HG03175 (cell line): ENCODE measurements at regions not wholly inside any gene's neighbourhood (a gene's known extent, or its start where the extent isn't known, plus 50 kb on each side); places are given as distances from the start of the nearest gene placed in this dataset.
"Not testable (repeated sequence)": the region's sequence is repeated elsewhere in the genome, so short reads cannot be mapped to it uniquely, and the experiment has no call there.

Experiments used
- ATAC-seq: cut with Tn5 transposase; IDR thresholded peaks from one replicate; pipeline ENCODE4 v1.9.1; 2021; ENCODE audit warnings: mild to moderate bottlenecking, moderate library complexity; ENCODE audit not compliant: unreplicated experiment

DNA sequence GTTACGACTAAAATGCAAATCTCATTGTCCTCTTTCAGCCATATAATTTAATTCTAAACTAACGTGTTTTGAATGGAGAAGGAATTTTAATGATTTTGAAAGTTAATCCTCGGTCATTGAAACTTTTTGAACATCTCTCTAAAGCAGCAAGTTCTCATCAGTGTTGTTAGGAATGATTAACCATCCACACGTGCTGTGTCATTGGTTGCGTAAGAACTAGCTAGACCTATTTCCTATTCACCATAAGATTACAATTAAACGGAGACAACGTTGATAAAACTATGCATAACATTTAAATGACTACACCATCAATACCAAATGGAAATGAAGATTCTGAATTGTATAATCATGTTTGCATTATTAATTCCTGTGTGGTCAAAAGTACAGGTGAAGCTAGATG lies 155.6 kb upstream of the IRS2 start:
- no peak for ATAC-seq

DNA sequence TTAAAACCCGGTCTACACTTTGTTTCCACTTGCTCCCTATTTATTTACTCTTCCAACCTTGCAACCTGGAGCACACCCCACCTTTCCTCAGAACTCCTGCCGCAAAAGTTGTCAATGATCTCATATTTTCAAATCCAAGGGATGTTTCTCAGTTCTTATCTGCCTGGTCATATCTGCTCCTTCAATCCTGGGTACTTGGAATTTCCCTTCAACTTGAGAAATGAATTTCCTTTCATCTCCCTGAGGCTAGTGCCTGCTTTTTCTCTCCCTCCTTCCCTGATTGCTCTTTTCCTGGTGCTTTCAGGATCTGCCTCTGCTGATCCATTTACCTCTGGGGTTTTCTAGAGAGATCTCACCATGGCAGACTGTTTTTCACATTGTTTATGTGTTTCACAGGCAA lies 154.8 kb upstream of the IRS2 start:
- ATAC-seq, result no peak

DNA sequence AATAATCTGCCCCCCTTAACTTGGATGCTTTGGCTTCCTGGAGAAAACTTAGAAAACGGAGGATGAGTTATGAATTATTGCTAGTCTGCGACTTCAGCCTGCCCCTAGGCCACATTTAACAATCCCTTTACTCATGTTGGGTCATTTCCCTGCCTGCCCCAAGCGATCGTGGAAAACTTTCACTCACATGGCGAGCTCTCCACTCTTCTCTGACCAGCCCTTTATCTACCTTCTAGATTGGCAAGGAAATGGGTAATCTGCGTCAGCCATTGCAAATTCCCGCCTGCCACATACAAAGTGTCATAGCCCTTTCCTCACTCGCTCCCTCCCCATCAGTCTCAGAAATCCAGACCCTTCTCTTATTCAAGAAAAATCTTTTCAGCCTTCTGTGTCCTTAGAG lies 154.3 kb upstream of the IRS2 start:
- ATAC-seq, result no peak

DNA sequence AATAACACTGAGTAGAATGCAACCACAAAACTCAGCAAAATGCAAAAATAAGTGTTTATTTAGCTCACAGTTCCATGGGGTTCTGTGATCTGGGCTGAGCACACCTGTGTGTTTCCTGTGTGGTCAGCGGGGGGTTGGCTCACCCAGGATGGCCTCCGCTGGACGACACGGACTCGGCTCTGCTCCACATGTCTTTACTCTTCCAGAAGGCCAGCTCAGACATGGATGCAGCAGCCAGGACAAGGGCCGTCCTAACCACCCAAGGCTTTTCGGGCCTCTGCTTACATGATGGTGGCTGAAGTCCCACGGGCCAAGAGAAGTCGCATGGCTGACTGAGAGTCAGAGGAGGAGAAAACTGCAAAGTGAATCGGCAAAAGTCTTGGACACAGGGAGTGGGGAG lies 153.5 kb upstream of the IRS2 start:
- no peak for ATAC-seq

DNA sequence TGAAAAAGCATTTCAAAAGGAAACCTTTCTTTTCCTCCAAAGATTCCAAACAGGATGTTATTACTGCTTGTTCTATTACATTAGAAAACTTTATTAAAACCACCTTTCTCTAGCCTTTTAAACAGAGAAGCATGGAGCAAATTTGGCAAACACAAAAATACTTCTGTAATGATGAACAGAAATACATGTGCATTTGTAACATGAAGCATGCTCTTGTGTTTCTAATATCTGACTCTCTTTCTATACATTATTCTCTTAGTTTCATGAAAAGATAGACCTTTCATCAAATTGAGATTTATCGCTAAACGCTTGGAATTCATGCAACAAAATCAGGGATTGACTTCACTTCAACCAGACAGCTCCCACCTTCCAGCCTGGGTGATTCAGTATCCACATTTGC lies 152.8 kb upstream of the IRS2 start:
- ATAC-seq, result no peak

DNA sequence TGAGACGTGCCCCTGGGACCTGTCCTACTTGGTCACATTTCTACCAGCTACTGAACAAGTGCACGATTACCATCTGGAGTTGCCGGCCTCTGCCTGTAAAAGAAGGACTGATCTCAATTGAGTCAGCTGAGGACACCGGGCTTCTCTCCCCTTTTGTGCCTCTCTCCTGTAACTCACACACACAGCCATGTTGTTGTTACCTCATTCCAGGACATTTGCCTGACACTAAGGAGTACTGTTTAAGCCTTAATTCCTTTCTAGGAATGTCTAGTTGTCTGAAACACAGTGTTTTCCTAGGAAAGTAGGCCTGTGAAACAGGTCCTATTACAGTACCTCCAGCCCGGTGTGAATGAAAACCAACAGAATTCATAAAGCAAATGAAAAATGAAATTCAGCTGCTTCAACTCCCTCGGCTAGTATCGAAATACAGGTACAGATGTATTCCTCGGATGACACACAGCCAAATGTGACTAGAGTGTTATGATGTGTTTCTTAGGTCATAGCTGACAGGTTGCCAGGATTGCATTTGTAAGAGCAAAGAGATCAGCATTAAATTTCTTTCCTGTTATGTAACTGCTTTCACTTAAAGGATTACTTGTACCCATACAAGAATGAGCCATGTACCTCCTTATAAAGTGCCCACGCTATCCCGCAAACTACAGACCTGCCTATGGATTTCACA lies 152.0 kb upstream of the IRS2 start:
- no peak for ATAC-seq

DNA sequence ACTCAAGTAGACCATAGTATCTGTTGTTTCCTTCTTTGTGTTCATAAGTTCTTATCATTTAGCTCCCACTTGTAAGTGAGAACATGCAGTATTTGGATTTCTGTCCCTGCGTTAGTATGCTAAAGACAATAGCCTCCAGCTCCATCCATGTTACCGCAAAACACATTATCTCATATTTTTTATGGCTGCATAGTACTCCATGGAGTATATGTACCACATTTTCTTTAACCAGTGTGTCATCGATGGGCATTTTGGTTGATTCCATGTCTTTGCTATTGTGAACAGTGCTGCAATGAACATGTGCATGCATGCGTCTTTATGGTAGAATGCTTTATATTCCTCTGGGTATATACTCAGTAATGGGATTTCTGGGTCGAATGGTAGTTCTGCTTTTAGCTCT lies 148.1 kb upstream of the IRS2 start:
- not testable (repeated sequence) for ATAC-seq

DNA sequence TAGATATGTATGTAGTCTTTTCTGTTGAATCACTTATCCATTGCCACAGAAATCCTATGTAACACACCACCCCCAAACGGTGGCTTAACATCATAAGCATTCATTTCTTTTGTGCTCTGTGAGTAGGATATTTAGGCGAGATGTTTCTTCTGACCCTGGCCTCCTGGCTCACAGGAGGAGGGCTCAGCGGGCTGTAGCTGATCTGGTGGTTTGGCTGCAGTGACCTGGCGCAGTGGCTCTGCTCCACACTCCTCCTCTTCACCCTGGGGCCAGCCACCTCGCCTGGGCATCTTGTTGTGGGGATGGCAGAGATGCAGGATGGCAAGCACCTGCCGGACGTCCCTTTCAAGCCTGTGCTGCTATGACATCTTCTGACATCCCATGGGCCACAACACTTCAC lies 147.1 kb upstream of the IRS2 start:
- ATAC-seq, result no peak

DNA sequence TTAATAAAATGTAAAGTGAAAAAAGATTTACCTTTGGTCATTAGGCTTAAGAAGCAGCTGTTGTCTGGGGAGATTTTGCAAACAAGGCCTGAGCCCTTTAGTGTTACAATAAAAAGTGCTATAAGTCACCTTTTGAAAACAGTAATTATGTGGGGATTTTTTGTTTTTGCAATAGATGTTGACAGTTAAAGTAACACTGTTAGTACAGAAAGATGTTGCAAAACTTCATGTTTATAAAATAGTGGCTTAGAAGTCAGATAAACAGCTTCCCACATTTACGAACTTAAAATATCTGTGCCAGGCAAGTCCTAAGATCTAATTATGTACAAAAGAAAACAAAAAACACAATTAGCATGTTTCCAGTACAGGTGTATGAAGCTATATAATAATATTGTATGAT lies 138.0 kb upstream of the IRS2 start:
- ATAC-seq, result no peak

DNA sequence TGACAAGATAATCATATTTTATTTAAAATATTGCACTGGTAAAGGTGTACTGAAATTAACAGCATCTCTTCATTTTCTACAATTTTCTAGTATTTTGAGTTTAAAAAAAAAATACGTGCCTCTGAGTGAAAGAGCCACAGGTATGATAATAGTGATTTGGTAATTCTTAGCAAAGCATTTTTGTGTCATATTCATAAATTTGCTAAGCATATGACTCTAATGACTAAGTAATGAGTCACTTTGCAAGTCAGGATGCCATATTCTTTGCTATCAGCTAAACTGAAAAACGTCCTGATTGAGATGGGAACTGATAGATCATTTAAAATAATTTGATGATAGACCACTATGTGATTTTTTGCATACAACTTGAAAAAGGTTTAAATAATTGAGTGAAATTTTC lies 136.1 kb upstream of the IRS2 start:
- ATAC-seq, result no peak

DNA sequence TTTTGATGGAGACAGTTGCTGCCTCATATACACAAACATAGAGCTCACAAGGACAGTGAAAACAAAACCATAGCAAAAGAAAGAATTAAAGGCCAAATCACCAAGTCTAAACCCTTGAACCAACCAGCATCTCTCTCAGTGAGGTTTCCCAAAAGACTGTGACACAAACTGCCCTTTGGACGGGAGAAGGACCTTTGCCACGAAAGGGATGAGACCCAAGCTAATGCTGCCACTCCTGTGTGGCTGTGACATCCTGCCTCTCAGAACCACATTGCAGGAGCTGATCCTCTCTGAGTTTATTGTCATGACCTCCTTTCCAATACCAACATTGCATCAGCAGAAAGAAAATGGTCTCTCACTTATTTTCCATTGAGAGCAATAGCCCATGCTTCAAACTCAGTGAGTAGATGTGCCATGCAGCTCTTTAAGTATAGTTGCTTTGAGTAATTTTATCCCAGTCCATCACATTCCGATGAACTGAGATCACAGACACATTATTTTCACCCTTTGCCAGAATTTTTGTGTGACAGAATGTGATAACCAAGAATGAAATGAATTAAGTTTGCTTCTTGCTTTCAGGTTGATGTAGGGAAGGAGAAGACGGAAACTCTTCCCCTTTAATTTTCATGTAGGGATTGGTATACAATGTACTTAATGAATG lies 133.5 kb upstream of the IRS2 start:
- ATAC-seq, result no peak

DNA sequence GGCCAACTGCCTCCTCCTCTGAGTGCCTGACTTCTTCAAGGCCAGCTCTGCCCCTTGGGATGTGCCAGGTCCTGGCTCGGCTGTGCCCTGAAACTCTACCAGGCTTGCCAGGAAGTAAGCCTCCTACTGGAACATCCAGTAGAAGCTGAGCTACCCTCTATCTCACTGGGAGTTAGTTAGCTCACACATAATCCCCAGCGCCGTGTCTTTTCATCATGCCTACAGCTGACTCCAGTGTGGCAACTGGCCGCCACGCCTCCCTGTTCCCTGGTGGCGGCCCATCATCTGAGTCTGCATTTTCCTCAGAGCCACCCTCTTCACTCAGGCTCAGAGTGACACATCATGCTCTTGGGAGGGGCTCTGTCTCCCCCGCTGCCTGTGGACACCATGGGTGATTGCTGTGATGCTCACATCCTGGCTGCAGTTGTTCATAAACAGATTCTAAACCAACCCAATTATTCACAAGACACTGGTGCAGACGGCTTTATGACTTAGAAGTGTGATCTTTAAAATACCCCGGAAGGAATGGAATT lies 131.9 kb upstream of the IRS2 start:
- ATAC-seq, result no peak

DNA sequence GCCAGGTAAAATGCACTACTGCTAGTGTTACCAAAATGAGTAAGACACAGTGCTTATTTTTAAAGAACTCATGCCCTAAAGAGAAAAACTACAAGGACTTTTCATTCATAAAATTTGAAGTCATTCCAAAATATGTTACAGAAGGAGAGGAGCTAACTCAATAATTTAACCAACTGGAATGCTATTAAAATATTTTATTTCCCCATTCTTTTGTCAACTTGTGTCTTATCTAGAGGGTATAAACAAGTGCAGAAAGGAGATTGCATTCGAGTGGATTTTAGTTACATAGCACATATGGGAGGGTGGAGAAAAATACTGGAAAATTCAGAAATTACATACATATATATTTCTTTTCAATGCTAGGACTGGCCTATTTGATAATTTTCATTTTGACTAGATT lies 131.0 kb upstream of the IRS2 start:
- ATAC-seq, result no peak

DNA sequence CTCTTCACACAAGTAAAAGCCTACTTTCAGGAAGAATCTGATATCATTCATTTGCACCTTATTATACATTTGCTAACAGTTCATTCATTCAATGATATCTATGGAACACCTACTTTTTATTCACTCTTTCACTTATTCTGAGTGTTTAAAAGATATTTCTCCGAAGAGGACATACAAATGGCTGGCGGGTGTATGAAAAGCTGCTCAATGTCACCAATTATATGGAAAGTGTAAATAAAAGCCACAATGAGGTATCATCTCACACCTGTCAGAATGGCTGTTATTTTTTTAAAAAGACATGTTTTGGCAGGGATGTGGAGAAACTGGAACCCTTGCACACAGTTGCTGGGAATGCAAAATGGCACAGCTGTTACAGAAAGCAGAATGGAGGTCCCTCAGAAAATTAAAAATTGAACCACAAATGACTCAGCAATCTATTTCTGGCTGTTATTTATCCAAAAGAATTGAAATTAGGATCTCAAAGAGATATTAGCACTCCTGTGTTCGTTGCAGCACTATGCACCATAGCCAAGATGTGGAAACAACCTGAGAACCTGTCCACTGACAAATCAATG lies 127.6 kb upstream of the IRS2 start:
- no peak for ATAC-seq

DNA sequence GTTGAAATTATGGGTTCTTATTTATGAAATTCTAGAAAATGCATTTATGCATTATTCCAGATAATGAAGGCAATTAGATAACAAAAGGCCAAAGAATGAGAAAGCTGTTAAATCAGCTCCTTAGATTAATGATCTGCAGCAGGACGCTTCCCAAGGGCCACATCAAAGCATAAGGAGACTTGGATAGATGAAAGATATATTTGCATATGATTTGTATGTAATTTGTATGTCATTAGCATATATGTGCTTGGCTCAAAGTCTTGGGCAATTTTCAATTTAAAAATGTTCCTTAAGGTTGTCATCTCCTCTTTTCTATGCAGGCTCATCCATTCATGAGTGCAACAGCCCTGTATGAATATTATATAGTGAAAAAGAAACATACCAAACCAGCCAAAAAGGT lies 126.8 kb upstream of the IRS2 start:
- no peak for ATAC-seq

DNA sequence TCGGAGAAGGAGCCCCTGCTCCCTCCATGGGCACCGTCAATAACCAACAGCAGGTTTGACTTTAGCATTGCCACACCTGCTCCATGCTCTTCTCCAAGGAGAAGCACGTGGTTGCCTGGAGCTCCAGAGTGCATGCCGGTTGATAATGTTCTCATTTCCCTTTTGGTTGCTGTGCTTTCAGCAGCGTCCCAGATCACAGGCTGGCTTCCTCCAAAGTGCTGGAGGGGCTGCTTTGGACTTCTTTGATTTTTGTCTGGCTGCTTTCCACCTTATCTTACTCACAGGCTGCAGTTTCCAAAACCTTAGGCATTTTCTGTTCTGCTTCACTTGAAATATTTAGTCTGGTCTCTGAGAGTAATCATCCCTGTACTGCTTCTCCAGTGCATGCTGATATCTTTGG lies 123.8 kb upstream of the IRS2 start:
- no peak for ATAC-seq

DNA sequence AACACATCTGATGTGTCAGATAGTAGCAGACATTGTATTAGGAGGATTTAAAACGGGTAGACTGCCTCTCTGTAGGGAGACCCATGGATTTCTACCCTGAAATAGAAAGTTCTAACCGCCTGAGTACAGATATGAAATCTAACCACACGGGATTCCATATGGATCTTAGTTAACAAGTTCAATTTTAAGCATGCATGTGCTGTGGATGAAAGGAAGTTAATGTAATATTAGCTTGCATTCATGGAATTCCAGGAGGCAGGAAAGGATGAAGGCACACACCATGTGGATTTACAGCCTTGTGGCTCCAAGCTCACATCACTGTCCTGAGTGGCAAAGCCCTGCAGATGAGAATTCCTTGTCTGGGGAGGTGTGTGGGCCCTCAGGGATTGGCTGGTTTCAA lies 120.6 kb upstream of the IRS2 start:
- no peak for ATAC-seq

DNA sequence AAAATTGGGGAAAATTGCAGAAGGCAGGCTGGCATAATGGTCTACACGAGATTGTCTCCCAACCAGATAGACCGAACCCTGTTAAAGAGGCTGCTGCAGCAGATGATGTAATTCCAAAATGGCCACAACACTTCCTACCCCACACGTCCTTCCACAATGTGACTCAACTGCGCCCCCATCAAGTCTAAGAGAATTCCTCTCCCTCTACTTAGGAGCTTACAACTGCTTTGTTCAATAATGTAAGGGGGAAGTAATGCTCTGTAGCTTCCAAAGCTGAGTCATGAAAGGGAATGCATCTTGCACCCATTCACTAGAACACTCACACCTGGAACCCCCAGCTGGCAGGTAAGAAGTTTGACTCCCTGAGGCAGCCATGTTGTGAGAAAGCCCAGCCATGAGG lies 117.8 kb upstream of the IRS2 start:
- ATAC-seq, result no peak

DNA sequence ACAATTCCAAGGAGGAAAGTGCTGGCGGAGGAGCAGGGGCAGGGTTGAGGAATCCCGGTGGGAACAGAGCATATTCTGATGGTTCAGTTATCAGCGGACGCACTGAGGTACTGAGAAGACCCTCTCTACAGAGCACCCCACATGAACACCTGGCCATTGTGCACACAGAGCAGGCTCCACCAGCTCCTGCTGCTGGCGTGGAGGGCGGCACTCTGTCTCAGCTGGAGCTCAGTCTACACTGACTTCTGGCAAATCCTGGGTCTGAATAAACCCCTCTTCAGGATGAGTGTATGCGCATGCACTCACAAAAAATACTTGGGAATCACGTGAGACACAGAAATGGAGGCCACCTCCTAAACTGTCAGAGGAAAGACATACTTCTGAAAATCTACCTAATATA lies 114.4 kb upstream of the IRS2 start:
- ATAC-seq, result no peak

DNA sequence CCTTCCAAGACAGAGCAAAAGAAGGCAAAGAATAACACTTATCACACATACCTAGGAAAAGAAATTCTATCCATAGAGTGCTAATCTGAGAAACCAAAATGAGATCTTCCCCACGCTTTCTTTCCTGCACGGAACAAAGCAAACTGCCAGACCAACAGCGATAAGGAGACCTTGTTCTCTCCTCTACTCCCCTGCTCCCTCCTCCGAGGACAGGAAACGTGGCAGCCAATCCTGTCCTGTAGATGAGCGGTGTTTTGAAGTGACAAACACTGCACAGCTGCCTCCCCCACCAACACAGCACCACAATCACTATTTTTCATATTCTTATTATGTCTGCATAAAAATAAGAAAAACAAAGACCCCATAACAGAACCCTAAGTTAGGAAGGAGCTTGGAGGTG lies 113.9 kb upstream of the IRS2 start:
- no peak for ATAC-seq

DNA sequence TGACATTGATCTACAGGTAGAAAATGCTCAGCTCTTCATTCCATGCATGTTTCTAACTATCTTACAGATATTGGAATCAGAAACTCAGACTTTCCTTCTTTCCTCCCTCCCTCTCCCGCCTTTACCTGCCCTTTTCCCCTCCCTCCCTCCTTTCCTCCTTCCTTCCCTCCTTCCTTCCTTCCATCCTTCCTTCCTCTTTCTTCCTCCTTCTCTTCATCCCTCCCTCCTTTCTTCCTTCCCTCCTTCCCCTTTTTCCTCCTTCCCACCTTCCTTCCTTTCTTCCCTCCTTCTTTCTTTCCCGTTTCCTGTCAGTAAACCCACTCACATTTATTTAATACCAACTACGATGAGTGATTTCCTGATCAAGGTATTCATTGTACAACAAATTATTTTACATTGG lies 113.4 kb upstream of the IRS2 start:
- ATAC-seq, result no peak

DNA sequence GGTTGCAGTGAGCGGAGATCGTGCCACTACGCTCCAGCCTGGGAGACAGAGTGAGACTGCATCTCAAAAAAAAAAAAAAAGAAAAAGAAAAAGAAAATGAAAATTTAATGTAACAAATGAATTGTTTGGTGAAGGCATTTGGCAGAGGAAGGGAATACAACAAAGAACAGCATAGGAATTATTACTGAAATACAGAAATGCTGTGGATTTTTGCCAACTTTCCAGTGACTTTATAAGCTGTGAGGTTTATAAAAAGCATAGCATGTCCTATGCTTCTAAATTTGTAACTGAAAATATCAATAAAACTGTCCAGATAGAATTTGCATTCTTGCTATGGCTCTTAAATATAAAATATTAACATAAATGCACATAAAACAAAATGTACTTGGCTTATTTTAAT lies 112.9 kb upstream of the IRS2 start:
- ATAC-seq, result no peak
